NOMO-1 (cell line): ENCODE measurements at regions not wholly inside any gene's neighbourhood (a gene's known extent, or its start where the extent isn't known, plus 50 kb on each side); places are given as distances from the start of the nearest gene placed in this dataset.

Source experiments
- DNase-seq, 2 experiments: peaks; one replicate each; lab custom pipeline; 2025; ENCODE audit not compliant: unreplicated experiment in 2 of 2; lab: John Stamatoyannopoulos, UW

- DNase-seq = peak; percentile 63 to 86
Observed at GRCh38 chr5:170451747-170452365, 52.0 kb upstream of the KCNIP1 start.

- no peak for DNase-seq
Observed at GRCh38 chr5:170450061-170450669, 53.7 kb upstream of the KCNIP1 start.

- DNase-seq = no peak
Observed at GRCh38 chr5:170449232-170449631, 54.6 kb upstream of the KCNIP1 start.

- DNase-seq = no peak
Observed at GRCh38 chr5:170448221-170448620, 55.6 kb upstream of the KCNIP1 start.

GRCh38 chr5:170446365-170446764 is 57.2 kb upstream of the KCNMB1 start:
- no peak for DNase-seq

- DNase-seq = no peak
Observed at GRCh38 chr5:170445936-170446335, 56.8 kb upstream of the KCNMB1 start.

GRCh38 chr5:170444969-170445505 is 55.9 kb upstream of the KCNMB1 start:
- DNase-seq = no peak

- DNase-seq = no peak
Observed at GRCh38 chr5:170444181-170444580, 55.0 kb upstream of the KCNMB1 start.

GRCh38 chr5:170443624-170444023 is 54.5 kb upstream of the KCNMB1 start:
- no peak for DNase-seq

GRCh38 chr5:170442921-170443320 is 53.8 kb upstream of the KCNMB1 start:
- DNase-seq = no peak

GRCh38 chr5:170442391-170442790 is 53.2 kb upstream of the KCNMB1 start:
- DNase-seq = no peak

GRCh38 chr5:170441393-170441784 is 52.2 kb upstream of the KCNMB1 start:
- DNase-seq = no peak

GRCh38 chr5:170440771-170441392 is 51.7 kb upstream of the KCNMB1 start:
- no peak for DNase-seq

- DNase-seq = no peak
Observed at GRCh38 chr5:170439944-170440269, 50.7 kb upstream of the KCNMB1 start.

GRCh38 chr5:170439223-170439943 is 50.2 kb upstream of the KCNMB1 start:
- DNase-seq = no peak
